ENCODE measurements at regions not wholly inside any gene's neighbourhood (a gene's known extent, or its start where the extent isn't known, plus 50 kb on each side); places are given as distances from the start of the nearest gene placed in this dataset.

GRCh38 chr15:96540283-96540682 lies 209.8 kb downstream of the NR2F2 start:
- TF ChIP-seq POLR2A (IDR thresholded peaks at IDR 0.05) (no peak), CTCF (IDR thresholded peaks at IDR 0.05) (no peak), EP300 (IDR thresholded peaks at IDR 0.05) (no peak)

All from ovary (tissue), 3 donors.